ENCODE measurements at regions not wholly inside any gene's neighbourhood (a gene's known extent, or its start where the extent isn't known, plus 50 kb on each side); places are given as distances from the start of the nearest gene placed in this dataset.
A peak's percentile ranks its signal among the peaks of the same experiment; 100 is the strongest.
"Not testable (repeated sequence)": the region's sequence is repeated elsewhere in the genome, so short reads cannot be mapped to it uniquely, and the experiment has no call there.

DNA sequence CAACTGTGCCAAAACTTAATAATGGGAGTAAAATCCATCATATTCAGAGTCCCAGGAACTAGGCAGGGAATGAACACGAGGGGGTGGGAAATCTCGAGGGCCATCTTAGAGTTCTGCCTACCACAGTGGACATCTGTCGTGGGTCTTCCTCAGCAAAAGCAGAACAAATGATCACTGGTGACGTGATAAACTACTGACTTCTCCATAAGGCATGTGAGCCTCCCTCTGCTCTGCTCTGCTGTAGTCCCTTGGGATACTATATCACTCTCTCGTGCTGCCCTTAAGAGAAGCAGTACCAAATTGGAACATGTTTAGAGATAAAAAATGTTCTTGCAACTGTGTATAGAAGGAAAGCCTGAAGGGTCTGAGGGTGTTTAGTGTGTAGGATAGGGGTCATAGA is 180.5 kb downstream of the SPDYE17 start:
- H3K27me3 ChIP-seq; H3K27ac ChIP-seq; H3K4me1 ChIP-seq; H3K36me3 ChIP-seq; intact Hi-C loops (cut with DNase I); H3K9me3 ChIP-seq; DNase-seq (ENCODE audit: low spot score in 2 of 2); H3K4me3 ChIP-seq: not testable (repeated sequence)

DNA sequence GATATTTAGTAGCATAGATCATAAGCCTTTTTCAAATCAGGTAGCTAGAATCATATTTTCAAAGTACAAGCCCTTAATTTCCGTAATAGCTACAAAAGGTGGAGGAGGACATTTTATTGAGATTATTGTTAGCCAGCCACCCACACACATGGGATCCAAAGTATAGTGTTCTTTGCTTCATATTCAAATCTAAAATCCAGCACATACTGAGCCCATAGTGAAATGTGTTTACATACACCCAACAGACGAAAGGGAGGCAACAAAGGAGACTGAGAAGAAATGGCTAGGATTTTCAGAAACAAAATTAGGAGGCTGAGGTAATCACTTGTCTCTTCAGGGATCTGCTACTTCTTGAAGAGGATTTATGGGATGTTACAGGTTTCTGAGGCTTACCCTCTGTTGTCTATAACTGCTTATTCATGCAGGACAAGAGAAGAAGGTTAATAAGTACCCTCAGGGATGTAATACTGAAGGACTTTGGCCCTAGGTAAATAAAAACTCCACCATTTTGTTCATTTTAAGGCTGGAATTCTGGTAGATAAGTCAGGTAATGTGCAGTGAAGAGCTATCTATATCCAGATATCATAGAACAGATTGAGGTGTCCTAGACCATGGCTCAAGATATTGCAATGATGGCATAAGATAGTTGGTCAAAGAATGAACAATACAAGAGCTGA is 182.1 kb downstream of the SPDYE17 start:
- DNase-seq (ENCODE audit: low spot score in 2 of 2); H3K36me3 ChIP-seq; H3K27me3 ChIP-seq; H3K9me3 ChIP-seq; H3K4me1 ChIP-seq; H3K4me3 ChIP-seq; intact Hi-C loops (cut with DNase I); H3K27ac ChIP-seq: not testable (repeated sequence)

DNA sequence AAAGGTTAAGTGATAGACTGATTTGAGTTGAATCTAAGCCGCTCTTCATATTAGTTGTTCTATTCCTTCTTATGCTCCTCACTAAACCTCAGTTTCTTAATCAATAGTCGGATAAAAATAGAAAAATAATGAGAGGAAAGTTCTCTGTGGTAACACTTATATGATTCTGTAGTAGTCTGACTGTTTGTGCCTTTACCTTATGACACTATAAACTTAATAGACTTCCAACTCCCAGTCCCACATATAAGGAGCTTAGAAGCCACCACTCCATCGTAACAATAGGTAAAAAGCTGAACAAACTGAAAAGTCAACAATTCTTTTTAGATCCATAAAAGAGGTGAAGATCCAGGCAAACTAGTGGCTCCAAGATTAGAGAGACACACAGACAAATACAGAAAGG is 192.3 kb downstream of the SPDYE17 start:
- H3K4me1 ChIP-seq; H3K36me3 ChIP-seq; DNase-seq (ENCODE audit: low spot score in 2 of 2); H3K4me3 ChIP-seq; H3K27ac ChIP-seq; H3K27me3 ChIP-seq; H3K9me3 ChIP-seq; intact Hi-C loops (cut with DNase I): not testable (repeated sequence)

DNA sequence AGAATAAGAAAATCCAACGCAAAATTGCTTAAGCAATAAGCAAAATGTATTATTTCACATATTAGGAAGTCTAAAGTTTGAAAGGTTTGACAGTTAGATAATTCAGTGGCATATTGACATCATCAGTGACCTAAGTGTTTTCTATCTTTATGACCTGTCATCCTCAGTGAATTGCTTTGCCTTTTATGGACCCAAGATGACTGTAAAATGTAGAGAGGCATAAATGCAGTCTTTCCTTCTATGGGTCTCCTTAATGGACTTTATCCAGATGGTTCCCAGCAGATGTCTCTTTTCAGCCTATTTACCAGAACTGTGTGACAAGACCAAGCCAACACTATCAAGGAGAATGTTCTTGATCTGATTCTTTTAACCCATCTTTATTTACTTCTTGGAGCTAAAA is 192.9 kb downstream of the SPDYE17 start:
- H3K27ac ChIP-seq; intact Hi-C loops (cut with DNase I); H3K4me1 ChIP-seq; H3K4me3 ChIP-seq; H3K27me3 ChIP-seq; H3K9me3 ChIP-seq; H3K36me3 ChIP-seq; DNase-seq (ENCODE audit: low spot score in 2 of 2): not testable (repeated sequence)

DNA sequence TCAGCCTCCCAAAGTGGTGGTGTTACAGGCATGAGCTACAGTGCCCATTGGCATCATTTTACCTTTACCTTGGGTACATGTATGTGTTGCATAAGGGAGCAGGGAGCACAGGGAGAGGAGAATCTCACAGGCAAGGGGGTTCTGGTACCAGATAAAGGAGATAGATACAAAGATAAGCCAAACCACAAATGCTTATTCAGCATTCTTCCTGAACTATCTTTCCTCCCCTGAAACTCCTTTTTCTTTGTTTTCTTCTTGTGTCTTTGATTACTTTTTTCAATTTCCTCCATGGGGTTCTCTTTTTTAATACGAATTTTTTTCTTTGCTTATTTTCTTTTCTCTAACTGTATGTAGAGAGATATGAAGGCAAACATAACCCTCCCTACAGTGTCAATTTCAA is 193.8 kb downstream of the SPDYE17 start:
- H3K9me3 ChIP-seq; intact Hi-C loops (cut with DNase I); H3K4me3 ChIP-seq; H3K36me3 ChIP-seq; H3K4me1 ChIP-seq; H3K27me3 ChIP-seq; H3K27ac ChIP-seq; DNase-seq (ENCODE audit: low spot score in 2 of 2): not testable (repeated sequence)

DNA sequence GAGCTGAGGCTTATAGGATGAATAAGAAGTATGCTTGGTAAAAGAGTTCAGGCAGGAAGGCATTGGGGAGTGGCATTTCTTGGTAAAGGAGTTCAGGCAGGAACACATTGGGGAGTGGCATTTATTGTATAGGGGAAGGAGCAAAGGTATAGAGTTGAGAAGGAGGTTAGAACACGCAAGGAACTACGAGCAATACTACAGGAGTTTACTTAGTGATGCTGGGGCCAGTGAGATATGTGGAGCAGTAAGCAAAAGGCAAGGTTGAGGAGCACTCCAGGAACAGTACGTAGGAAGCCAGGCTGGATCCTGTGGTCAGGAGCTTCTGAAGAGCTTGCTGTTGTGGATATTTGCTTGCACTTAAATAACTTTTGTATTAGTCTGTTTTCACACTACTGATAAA is 202.2 kb upstream of the POMZP3 start:
- H3K9me3 ChIP-seq; H3K4me3 ChIP-seq; H3K27ac ChIP-seq; H3K36me3 ChIP-seq; H3K27me3 ChIP-seq; H3K4me1 ChIP-seq; DNase-seq (ENCODE audit: low spot score in 2 of 2); intact Hi-C loops (cut with DNase I): not testable (repeated sequence)

DNA sequence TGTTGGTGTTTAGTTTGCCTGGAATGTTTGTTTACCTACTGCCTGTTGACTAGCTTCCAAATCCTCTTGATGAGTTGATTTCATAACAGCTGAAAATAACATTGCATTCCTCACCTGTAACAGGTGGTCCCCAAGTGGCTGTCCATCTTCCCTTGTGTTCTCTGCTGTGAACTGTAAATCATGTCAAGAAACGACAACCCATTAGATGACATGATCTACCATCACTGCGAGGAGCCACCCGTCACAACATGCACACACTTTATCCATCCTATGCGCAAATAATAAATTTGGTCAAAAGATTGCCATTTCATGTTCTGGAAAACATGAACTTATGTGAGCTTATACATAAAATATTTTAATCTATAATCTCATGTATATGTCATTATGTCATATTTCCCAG is 199.1 kb upstream of the POMZP3 start:
- H3K4me1 ChIP-seq; DNase-seq (ENCODE audit: low spot score in 2 of 2); intact Hi-C loops (cut with DNase I); H3K9me3 ChIP-seq; H3K36me3 ChIP-seq; H3K4me3 ChIP-seq; H3K27me3 ChIP-seq; H3K27ac ChIP-seq: not testable (repeated sequence)

DNA sequence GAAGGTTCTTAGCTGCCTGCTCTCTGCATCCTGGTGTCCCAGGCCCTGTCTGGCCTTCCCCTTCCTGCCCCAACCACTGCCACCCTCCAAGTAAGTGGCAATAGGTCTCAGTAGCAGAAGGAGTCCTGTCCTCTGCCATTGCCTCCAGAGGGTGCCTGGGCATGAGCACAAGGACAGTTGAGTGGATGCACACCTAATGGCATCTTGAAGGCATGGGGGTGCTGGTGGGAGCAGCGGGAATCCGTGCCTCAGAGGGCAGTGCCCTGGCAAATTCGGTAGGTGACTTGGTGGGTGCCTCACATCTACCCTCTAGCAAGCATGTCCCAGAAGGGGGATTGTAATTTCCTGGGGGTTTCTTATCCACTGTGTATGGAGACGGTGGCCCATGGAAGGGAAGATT is 182.8 kb upstream of the POMZP3 start:
- DNase-seq (ENCODE audit: low spot score in 2 of 2); H3K4me3 ChIP-seq; intact Hi-C loops (cut with DNase I); H3K36me3 ChIP-seq; H3K27me3 ChIP-seq; H3K9me3 ChIP-seq; H3K27ac ChIP-seq; H3K4me1 ChIP-seq: not testable (repeated sequence)

DNA sequence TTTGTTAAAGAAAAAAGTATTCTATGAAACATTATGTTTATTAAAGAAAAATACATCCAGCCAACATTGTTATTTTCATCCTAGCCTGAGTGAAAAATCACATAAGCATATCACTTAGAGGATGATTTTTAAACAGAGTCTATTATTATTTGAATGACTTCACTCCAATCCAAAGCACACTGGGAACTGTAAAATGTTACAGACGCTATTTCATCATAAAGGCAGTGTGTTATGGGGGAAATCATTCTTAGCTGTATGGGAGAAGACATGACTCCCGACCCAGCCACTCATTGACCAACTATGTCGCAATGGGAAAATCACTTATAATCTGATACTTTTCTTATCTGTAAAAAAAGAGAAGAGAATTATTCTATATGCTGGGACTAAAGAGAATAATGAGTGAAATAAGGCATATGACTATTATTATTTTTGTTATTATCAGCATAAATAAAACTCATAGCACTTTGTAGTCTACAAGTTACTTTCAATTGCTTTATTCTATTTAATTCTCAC is 180.6 kb upstream of the POMZP3 start:
- H3K27ac ChIP-seq; H3K9me3 ChIP-seq; H3K4me1 ChIP-seq; H3K36me3 ChIP-seq; H3K27me3 ChIP-seq; intact Hi-C loops (cut with DNase I); H3K4me3 ChIP-seq; DNase-seq (ENCODE audit: low spot score in 2 of 2): not testable (repeated sequence)

DNA sequence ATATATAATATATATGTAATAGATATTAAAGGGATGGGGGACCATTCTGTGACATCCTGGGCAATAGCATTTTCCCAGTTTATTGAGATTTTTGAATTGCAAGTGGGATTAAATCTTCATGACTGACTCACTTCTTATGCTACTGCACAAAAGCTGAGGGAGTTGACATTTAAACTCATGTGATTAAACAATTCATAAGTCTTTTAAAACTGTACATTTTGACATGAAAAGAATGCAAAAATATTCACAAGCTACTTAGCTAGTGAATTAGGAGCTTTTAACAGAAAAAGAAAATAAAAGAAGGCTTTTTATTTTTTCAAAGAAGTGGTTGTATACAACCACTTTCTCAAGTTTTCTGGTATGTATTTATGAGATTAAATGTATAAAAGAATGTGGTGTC is 179.4 kb upstream of the POMZP3 start:
- H3K4me3 ChIP-seq: peak overlapping the region in 1 of 2 donors; percentile 32
- H3K27ac ChIP-seq: peak overlapping the region in 1 of 2 donors; percentile 53
- intact Hi-C loops (cut with DNase I): not testable (repeated sequence)

DNA sequence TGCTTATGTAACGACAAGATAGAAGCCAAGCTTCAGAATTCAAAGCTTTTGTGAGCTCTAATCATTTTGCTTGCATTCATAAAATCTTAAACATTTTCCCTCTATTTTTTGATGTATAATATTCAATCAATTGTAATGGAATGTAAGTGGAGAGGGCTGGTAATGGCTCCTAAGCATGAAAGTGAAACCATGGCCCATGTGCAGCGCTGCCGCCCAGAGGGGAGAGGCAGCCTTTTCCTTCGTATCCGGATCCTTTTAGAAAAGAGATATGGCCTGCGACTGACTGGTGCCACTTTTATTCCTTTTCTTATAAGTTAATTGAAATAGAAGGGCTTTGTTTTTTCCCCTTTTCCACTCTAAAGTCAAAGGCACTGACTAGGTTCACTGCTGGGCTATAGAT is 178.9 kb upstream of the POMZP3 start:
- H3K36me3 ChIP-seq; DNase-seq (ENCODE audit: low spot score in 2 of 2); intact Hi-C loops (cut with DNase I); H3K4me1 ChIP-seq; H3K9me3 ChIP-seq; H3K27me3 ChIP-seq: not testable (repeated sequence)
- Histone ChIP-seq H3K4me3 (peak overlapping the region; percentile 32 to 40), H3K27ac (peak overlapping the region; percentile 19 to 53)

More for the DNA sequence above, 179.4 kb upstream of the POMZP3 start:
- DNase-seq (ENCODE audit: low spot score in 2 of 2); H3K9me3 ChIP-seq; H3K36me3 ChIP-seq; H3K27me3 ChIP-seq; H3K4me1 ChIP-seq: not testable (repeated sequence)

DNA sequence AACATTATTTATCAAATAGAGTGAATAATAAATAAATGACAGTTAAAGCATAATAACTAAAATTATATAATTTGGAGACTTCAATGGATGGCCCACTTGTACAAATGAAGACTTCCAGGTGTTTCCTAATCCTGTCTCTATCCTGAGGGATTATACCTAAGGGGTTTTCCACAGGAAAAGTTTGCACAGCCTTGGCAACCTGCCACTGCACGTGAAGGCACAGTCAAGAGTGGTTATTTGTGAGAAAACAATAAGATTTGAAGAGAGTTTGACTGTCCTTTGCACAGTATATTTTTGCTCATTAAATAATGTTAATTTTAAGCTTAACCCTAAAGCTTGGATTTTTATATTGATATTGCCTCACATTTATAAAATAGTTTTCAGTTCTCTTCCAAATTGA is 178.2 kb upstream of the POMZP3 start:
- H3K4me1 ChIP-seq; H3K36me3 ChIP-seq; H3K9me3 ChIP-seq; DNase-seq (ENCODE audit: low spot score in 2 of 2); H3K27me3 ChIP-seq; intact Hi-C loops (cut with DNase I): not testable (repeated sequence)
- Histone ChIP-seq H3K4me3 (peak overlapping the region; percentile 32 to 40), H3K27ac (peak overlapping the region; percentile 32 to 53)

DNA sequence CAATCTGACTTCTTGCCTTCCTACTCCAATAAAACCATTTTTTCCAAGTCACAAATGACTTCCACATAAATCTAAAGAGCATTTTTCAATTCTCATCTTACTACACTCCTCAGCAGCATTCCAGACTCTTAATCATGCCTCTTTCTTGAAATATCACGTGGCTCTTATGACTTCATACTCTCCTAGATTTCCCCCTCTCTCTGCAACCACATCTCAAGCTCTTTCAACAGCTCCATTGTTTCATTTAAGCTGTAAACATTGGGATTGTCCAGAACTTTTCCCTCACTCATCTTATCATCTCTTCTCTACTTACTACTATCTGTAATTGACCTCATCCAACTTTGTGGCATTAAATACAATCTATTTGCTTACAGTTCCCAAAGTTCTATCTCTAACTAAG is 170.6 kb upstream of the POMZP3 start:
- H3K27me3 ChIP-seq; intact Hi-C loops (cut with DNase I); H3K4me3 ChIP-seq; H3K36me3 ChIP-seq; DNase-seq (ENCODE audit: low spot score in 2 of 2); H3K4me1 ChIP-seq; H3K27ac ChIP-seq; H3K9me3 ChIP-seq: not testable (repeated sequence)

DNA sequence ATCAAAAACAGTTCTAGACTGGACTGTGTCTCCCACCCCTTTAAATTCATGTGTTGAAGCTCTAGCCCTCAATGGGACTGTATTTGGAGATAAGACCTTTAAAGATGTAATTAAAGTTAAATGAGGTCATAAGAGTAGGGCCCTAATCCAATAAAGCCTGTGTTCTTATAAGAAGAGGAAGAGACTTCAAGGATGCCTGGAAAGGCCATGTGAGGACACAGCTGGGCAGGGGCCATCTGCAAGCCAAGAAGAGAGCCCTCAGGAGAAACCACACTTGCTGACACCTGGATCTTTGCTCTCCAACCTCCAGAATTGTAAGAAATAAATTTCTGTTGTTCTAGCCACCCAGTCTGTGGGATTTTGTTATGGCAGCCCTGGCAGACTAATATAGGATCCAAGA is 153.6 kb upstream of the POMZP3 start:
- DNase-seq (ENCODE audit: low spot score in 2 of 2); H3K27ac ChIP-seq; intact Hi-C loops (cut with DNase I); H3K4me3 ChIP-seq; H3K27me3 ChIP-seq; H3K36me3 ChIP-seq; H3K4me1 ChIP-seq; H3K9me3 ChIP-seq: not testable (repeated sequence)

DNA sequence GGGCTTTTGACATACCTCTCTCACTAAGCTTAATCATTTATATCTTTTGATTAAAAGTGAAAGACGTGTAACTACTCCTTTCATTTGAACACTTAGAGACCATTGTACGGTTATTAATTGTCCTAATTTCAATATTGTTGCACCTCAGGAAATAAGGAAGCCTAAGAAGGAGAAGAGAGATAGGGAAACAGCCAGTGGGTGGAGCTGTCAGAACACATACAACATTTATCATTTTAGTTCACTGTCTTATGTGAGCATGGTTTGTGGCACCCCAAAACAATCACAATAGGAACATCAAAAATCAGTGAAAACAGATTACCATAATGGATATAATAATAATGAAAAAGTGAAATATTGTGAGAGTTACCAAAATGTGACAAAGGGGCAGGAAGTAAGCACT is 147.2 kb upstream of the POMZP3 start:
- H3K4me3 ChIP-seq; H3K36me3 ChIP-seq; H3K4me1 ChIP-seq; intact Hi-C loops (cut with DNase I); DNase-seq (ENCODE audit: low spot score in 2 of 2); H3K9me3 ChIP-seq; H3K27me3 ChIP-seq; H3K27ac ChIP-seq: not testable (repeated sequence)

Data from ascending aorta (tissue), 2 donors.